Stimulated activated CD4-positive, alpha-beta T cell treated with anti-CD3 and anti-CD28 coated beads, TNF-alpha, amount 100 ng/mL, for 48 hours (primary cell): ENCODE measurements at regions not wholly inside any gene's neighbourhood (a gene's known extent, or its start where the extent isn't known, plus 50 kb on each side); places are given as distances from the start of the nearest gene placed in this dataset.
A peak's percentile ranks its signal among the peaks of the same experiment; 100 is the strongest.
"Not testable (repeated sequence)": the region's sequence is repeated elsewhere in the genome, so short reads cannot be mapped to it uniquely, and the experiment has no call there.

Experiments used
- DNase-seq, 3 donors: peaks; one replicate each; pipeline ENCODE4 v3.0.0-alpha.2; 2020; ENCODE audit warnings: low read depth in 3 of 3

DNA sequence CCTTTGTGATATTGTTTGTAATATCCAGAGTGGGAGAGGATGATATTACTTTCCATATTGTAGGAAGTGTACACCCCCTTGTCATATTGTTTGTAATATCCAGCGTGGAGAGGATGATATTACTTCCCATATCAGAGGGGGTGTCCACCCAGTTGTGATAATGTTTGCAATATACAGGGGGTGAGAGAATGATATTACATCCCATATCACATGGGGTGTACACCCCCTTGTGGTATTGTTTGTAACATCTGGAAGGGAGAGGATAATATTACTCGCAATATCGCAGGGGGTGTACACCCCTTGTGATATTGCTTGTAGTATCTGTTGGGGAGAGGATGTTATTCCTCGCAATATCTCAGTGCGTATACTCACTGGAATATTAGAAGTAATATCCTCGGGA, 61.5 kb downstream of the PRSS23 start:
- DNase-seq = no peak

DNA sequence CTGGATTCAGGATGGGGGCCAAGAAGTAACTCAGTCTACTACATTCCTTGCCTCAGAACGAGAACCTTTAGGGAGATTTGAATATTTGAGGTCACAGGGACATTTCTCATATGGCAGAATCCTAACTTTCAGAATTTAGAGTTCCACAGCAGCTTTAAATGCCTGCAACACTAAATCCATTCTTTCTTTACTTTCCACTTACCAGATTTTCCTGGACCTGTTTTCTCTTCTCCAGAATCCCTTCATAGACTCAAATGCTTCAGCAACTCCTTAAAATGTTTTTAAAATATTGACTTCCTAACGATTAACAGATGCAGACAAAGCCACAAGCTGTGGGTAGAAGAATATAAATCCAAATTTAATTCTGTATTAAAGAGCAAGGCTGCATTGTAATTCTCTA, 63.1 kb downstream of the PRSS23 start:
- DNase-seq = no peak

DNA sequence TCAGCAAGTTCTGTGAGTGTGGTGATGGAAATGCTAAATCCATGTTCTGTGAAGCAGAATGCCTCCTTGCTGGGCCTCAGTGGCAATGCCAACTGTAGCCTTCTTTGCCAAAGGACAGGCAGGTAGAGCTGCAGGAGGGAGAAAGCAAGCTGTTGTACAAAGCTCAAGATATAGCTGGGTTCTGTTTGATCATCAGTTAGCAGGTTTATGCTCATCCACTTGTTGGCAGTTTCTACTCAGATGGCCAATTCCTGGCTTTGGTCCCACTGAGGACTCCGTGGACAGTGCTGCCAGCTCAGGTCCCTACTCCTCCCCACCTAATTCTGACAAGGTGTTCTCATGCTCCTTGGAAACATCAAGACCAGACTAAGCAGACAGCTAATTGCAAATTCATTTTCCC, 65.1 kb downstream of the PRSS23 start:
- DNase-seq = no peak

DNA sequence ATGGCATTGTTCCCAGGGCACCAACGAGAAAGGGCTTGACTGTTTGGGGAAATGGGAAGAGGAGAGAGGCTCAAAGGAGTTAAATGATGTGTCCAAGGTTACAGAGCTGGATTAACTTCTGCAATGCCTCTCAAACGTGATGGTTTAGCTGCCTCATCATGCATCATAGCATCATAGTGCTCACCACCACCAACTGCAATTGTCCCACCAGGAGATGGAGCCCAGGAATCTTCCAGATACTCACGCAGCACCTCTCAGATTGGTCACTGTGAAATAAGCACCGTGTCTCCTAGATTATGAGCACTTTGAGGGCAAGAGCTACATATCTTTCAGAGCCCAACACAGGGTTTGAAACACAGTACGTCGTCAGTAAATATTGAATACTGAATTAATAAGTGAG, 69.2 kb downstream of the PRSS23 start:
- no peak for DNase-seq

DNA sequence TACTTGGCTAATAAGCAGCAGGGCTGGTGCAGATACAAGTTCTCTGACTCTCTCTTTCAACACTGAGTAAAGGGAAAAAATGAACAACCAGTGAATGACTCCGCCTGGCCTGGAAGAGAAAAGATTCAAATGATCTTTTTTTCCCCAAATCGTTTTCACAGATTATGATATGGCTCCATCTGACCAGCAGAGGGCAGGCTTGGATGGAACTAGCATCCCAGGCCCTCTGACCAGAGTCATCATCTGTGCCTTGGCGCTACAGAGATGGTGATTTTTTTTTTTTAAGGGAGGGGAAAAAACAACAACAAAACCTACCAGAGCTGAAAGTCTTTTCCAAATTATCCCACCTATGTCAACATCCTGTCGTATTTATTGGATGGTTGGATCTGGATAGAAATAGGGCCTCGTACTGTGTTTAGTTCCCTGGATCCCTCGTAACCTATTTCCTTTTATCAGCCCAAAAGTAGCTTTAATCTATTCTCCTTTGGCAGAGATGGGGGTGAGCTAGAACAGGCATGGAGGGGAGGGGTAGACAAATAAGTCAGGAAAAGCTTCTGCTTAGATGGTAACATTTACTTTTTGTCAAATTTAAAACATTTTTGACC, 69.7 kb downstream of the PRSS23 start:
- DNase-seq = peak; percentile 5 to 44 (median 6)

DNA sequence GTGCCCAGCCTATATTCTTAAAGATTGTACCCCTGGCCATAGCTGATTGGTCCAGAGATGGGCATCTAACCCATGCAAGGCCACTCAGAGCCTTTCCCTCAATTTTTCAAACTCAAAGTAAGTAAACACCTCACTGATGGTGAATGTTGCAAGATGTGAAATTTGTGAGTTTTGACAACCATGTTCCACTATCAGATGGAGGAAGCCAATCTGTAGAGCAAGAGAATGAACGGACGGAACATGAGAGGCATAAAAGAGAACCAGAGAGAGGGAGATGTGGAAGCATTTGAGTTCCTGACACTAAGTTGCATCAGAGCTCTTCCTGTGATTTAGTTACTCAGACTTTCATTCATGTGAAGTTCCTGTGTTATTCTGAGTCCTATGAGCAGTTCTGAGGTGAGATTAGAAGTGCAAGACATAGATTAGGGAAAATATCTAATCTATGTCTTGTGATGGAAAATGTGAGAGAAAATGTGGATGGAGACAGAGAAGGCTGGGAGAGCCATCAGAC, 73.3 kb downstream of the PRSS23 start:
- DNase-seq = no peak

DNA sequence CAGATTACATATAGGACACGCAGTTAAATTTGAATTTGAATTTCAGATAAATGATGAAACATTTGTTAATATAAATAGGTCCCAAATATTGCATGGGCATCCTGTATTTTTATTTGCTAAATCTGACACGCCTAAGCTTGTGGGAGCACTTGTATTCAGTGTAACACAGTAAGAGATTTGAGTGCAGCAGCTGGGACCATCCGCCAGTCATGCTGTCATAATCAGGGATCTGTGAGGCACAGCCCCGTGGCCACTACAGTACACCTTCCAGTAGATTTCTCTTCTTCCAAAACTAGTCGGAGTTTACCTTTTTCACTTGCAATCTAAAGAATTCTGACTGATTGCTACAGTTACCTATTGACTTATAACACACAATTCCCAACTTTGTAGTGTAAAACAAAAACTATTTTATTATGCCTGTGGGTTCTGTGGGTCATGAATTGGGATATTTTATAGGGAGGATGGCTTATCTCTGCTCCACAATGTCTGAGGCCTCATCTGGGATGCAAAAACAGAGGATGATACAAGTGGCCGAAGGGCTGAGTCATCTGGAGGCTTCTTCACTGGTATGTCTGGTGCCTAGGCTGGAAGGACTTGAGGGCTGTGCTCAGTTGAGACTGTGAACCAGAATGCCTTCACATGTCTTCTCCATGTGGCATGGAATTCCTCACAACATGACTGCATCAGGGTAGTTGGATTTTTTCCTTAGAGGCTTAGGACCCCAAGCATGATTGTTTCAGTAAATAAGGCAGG, 74.1 kb downstream of the PRSS23 start:
- DNase-seq = no peak

DNA sequence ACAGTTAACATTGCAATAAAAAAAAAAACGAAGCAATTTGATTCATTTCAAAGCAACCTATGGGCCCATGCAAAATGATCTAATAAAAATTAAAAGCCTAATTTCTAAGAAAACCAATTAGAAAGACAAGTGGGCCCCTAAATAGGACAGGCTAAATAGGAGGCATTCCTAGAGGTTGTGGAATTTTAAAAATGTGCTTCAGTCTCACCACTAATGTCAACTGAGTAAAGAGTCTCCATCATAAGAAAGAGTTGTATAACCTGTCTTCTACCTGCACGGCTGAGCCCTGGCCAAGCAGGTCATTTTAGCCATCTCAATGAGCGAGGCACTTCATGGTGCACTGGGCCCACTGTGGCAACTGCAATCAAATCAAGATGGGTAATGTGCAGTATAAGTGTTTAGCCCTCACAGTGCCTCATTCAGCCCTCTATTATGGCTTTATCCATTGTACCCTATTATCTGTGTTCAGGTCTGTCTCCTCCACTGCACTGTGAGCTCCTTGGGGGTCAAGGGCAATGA, 76.4 kb downstream of the PRSS23 start:
- no peak for DNase-seq

DNA sequence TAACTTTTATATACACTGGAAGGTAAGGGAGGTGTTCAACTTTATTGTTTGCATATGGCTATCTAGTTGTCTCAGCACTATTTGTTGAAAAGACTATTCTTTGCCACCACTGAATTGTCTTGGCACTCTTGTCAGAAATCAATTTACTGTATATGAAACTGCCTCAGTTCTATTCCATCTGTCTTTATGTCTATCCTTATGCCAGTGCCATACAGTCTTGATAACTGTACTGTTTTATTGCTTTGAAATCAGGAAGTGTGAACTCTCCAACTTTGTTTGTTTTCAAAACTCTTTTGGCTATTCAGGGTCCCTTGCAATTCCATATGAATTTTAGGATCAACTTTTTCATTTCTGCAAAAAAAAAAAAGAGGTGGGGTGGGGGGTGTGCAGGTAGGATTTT, 77.2 kb downstream of the PRSS23 start:
- DNase-seq = no peak

DNA sequence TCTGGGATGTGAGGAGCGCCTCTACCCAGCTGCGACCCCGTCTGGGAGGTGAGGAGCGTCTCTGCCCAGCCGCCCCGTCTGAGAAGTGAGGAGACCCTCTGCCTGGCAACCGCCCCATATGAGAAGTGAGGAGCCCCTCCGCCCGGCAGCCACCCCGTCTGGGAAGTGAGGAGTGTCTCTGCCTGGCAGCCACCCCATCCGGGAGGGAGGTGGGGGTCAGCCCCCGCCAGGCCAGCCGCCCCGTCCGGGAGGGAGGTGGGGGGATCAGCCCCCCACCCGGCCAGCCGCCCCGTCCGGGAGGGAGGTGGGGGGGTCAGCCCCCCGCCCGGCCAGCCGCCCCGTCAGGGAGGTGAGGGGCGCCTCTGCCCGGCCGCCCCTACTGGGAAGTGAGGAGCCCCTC, 76.0 kb downstream of the FZD4 start:
- DNase-seq = not testable (repeated sequence)

DNA sequence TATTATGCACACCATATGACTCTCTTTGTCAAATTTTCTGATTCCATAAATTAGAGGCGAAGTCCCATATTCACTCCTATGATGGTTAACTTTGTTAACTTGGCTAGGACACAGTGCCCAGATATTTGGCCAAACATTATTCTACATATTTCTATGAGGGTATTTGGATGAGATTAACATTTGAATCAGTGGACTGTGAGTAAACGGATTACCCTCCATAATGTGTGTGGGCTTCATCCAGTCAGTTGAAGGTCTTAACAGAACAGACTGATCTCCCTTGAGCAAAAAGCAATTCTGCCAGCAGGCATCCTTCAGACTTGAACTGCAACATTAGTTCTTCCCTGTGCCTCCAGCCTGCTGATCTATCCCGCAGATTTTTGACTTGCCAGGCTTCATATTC, 69.9 kb downstream of the FZD4 start:
- DNase-seq = no peak

DNA sequence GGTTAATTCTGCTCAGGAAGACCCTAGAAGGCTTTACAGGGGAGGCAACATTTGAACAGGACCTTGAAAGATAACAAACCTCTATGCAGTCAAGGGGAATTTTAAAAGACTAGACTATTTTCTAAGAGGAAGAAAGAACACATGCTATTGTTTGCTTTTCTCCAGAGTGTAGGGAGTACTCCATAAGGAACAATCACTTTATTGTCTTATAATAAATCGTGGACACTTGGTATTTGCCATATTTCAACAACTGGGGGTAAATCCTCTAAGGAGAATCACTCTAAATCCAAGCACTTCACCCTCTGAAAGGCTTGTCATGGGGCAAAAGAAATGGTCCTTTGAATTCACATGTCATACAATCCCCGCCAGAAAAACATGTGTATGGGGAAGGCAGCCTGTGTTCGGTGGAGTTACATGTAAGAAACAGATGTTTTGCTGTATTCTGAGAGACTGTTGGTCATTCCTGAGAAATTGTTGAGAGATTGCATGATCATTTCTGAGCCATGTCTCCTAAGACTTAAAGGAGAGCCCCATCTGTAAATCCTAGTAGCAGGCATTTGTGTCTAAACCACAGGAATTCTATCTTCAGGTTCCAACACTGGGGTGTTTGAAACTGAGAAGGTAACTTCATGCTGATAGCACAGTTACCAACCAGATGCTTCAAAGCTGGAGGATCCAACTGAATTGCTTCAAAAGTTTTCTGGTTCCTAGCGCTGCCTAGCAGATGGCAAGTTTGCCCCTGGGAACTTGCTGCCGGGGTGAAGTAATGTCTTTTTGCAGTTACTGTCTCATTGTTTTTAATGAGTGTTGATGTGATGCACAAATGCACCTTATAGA, 66.8 kb downstream of the FZD4 start:
- no peak for DNase-seq

DNA sequence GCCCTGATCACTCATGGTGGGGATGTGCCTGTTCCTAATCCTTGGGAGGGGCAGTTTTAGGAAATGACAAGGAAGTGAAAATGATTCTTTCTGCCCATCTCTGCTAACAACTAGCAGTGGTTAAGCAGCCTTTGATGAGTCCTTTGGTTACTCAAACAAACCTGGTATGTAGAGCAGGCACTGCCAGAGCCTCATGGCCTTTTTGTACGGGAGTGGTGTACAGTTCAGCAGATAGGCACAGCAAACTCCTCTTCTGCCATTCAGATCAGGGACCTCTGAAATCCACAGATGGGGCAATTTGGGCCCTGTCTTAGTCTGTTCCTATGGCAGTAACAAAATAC, 66.2 kb downstream of the FZD4 start:
- DNase-seq = no peak

DNA sequence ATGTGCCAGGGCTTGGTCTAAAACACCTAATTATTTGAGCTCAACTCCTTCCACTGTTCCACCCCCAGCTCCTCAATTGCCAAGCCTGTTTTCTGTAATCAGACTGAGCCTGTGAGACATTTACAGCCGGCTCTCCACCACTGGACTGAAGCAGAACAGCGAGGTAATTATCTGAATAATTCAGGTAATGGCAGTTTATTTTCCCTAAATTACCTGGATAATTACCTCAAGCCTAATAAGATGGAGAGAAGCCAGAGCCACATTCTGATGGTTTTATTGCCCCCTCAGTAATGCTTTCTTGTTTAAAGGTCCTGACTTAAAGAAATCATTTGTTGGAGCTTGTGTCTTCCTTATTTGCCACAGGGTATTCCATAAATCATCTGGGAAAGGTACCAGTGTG, 64.2 kb downstream of the FZD4 start:
- no peak for DNase-seq

DNA sequence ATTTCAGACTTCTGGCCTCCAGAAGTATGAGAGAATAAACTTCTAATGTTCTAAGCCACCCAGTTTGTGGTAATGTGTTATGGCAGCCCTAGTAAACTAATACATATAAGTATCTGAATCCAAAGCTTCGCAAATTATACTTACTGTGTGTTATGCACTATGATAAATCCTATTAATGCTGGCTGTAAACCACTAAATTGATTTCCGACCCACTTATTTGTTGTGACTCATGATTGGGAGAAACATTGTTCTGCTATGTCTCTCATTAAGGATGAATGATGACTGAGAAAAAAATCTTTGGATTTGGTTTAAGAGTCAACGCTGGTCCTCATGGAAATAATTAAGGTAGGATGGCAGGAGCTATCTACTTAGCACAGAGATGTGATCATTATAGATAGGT, 62.0 kb downstream of the FZD4 start:
- DNase-seq = no peak
